Stimulated activated CD4-positive, alpha-beta T cell treated with anti-CD3 and anti-CD28 coated beads, Interleukin-4, amount 100 ng/mL, for 4 hours (primary cell): ENCODE measurements at regions not wholly inside any gene's neighbourhood (a gene's known extent, or its start where the extent isn't known, plus 50 kb on each side); places are given as distances from the start of the nearest gene placed in this dataset.

ENCODE experiments used
- DNase-seq, 2 experiments: peaks; one replicate each; pipeline ENCODE4 v3.0.0-alpha.2; 2020

- no peak for DNase-seq
Observed at GRCh38 chr6:33950891-33951889, 147.4 kb upstream of the MLN start.

GRCh38 chr6:33950472-33950881, 146.7 kb upstream of the MLN start:
- DNase-seq = no peak

GRCh38 chr6:33949877-33950435, 146.2 kb upstream of the MLN start:
- DNase-seq = no peak

- no peak for DNase-seq
Observed at GRCh38 chr6:33949111-33949510, 145.3 kb upstream of the MLN start.

- no peak for DNase-seq
Observed at GRCh38 chr6:33947916-33948594, 144.3 kb upstream of the MLN start.

GRCh38 chr6:33947047-33947446, 143.2 kb upstream of the MLN start:
- DNase-seq = no peak

- no peak for DNase-seq
Observed at GRCh38 chr6:33945931-33946330, 142.1 kb upstream of the MLN start.

GRCh38 chr6:33944686-33945411, 141.0 kb upstream of the MLN start:
- no peak for DNase-seq

- DNase-seq = no peak
Observed at GRCh38 chr6:33936886-33937285, 133.1 kb upstream of the MLN start.

- no peak for DNase-seq
Observed at GRCh38 chr6:33935439-33936080, 131.8 kb upstream of the MLN start.

GRCh38 chr6:33934731-33935270, 131.0 kb upstream of the MLN start:
- DNase-seq = no peak

- no peak for DNase-seq
Observed at GRCh38 chr6:33933101-33933500, 129.3 kb upstream of the MLN start.

GRCh38 chr6:33931799-33932198, 128.0 kb upstream of the MLN start:
- no peak for DNase-seq

- no peak for DNase-seq
Observed at GRCh38 chr6:33929575-33930288, 125.9 kb upstream of the MLN start.

GRCh38 chr6:33927616-33928015, 123.8 kb upstream of the MLN start:
- DNase-seq = no peak

GRCh38 chr6:33927112-33927511, 123.3 kb upstream of the MLN start:
- DNase-seq = no peak

- DNase-seq = no peak
Observed at GRCh38 chr6:33926451-33926850, 122.6 kb upstream of the MLN start.

GRCh38 chr6:33925936-33926335, 122.1 kb upstream of the MLN start:
- no peak for DNase-seq

GRCh38 chr6:33925210-33925609, 121.4 kb upstream of the MLN start:
- no peak for DNase-seq

GRCh38 chr6:33924681-33925080, 120.9 kb upstream of the MLN start:
- no peak for DNase-seq

- no peak for DNase-seq
Observed at GRCh38 chr6:33923857-33924514, 120.2 kb upstream of the MLN start.
